GM12878 (cell line): ENCODE measurements at regions not wholly inside any gene's neighbourhood (a gene's known extent, or its start where the extent isn't known, plus 50 kb on each side); places are given as distances from the start of the nearest gene placed in this dataset.
A peak's percentile ranks its signal among the peaks of the same experiment; 100 is the strongest.

Source experiments
- ATAC-seq: fragments of 200-7000 bp; cut with Tn5 transposase; 3 replicates; pipeline ENCODE4 v1.9.1; 2020; ENCODE audit warnings: mild to moderate bottlenecking, moderate library complexity
- BruUV-seq: library from RNA; stranded (reverse); fragments of 400-500 nt; replicated peaks from 2 replicates; lab custom pipeline; 2021; lab: Mats Ljungman, UMichigan
- CTCF ChIA-PET: fragments of 300-600 bp; sonication (Branson Sonifier 250); formaldehyde crosslinking; extraction: SDS; loops from one replicate; lab custom pipeline; 2021; ENCODE audit warnings: inconsistent platforms; lab: Yijun Ruan, JAX
- POLR2A ChIA-PET: fragments of 350-600 bp; formaldehyde crosslinking; extraction: SDS; loops from one replicate; lab custom pipeline; 2021; ENCODE audit warnings: inconsistent platforms; lab: Charles Lee
- RAD21 ChIA-PET: fragments of 300-600 bp; sonication (Branson Sonifier 250); formaldehyde crosslinking; loops from one replicate; lab custom pipeline; 2023; ENCODE audit warnings: antibody characterized with exemption; ENCODE audit not compliant: unreplicated experiment; lab: Charles Lee
- SMC1A ChIA-PET: fragments of 300-600 bp; sonication (Branson Sonifier 250); formaldehyde crosslinking; loops from one replicate; lab custom pipeline; 2023; ENCODE audit not compliant: unreplicated experiment, uncharacterized antibody; lab: Charles Lee
- DNase-seq: peaks from one replicate; pipeline ENCODE4 v3.0.0-alpha.2; 2011; ENCODE audit warnings: low read depth, low spot score
- FAIRE-seq: peaks from 3 replicates; lab custom pipeline; 2011; peaks lifted over from hg19 to GRCh38; lab: Jason Lieb, UNC
- H2AFZ ChIP-seq: 2 replicates; pipeline ENCODE4 v1.6.0; 2011; ENCODE audit warnings: low read depth, low read length, control low read depth; ENCODE audit not compliant: control insufficient read depth
- H3K27ac ChIP-seq: 2 replicates; pipeline ENCODE4 v1.5.1; 2011; ENCODE audit warnings: control low read depth; ENCODE audit not compliant: control insufficient read depth, insufficient read depth
- H3K27me3 ChIP-seq, 2 experiments: replicated peaks in 1 of 2; 2 replicates each; pipeline versions ENCODE4 v1.6.0 to v1.6.1; 2011; ENCODE audit warnings: low read length in 1 of 2; ENCODE audit not compliant: control insufficient read depth in 2 of 2, insufficient read depth in 2 of 2
- H3K36me3 ChIP-seq, 2 experiments: 2 replicates each; pipeline ENCODE4 v1.5.1; 2011; ENCODE audit warnings: low read length in 1 of 2; ENCODE audit not compliant: control insufficient read depth in 2 of 2, insufficient read depth in 2 of 2
- H3K4me1 ChIP-seq: 2 replicates; pipeline ENCODE4 v1.6.1; 2011; ENCODE audit warnings: mild to moderate bottlenecking, low read length, moderate library complexity, mixed read lengths; ENCODE audit not compliant: control insufficient read depth, insufficient read depth
- H3K4me2 ChIP-seq: 2 replicates; pipeline ENCODE4 v1.6.0; 2011; ENCODE audit warnings: control low read depth; ENCODE audit not compliant: control insufficient read depth, insufficient read depth
- H3K4me3 ChIP-seq: fragments of 200-600 bp; sonication (generic); 2 replicates; pipeline ENCODE4 v1.5.1; 2016
- H3K79me2 ChIP-seq: 2 replicates; pipeline ENCODE4 v1.6.0; 2011; ENCODE audit warnings: low read length; ENCODE audit not compliant: control insufficient read depth, insufficient read depth
- H3K9ac ChIP-seq: 2 replicates; pipeline ENCODE4 v1.8.0; 2011; ENCODE audit warnings: low read length, control low read depth, mixed read lengths; ENCODE audit not compliant: control insufficient read depth, insufficient read depth
- H3K9me3 ChIP-seq: replicated peaks from 3 replicates; pipeline ENCODE4 v1.5.1; 2011; ENCODE audit warnings: mild to moderate bottlenecking, low read length; ENCODE audit not compliant: control insufficient read depth, insufficient read depth
- H4K20me1 ChIP-seq: 2 replicates; pipeline ENCODE4 v1.6.0; 2011; ENCODE audit not compliant: control insufficient read depth, insufficient read depth
- BCL3 ChIP-seq: IDR thresholded peaks from 2 replicates; pipeline ENCODE4 v1.6.1; 2011; ENCODE audit warnings: borderline replicate concordance, low read depth, mild to moderate bottlenecking, moderate library complexity, low read length; ENCODE audit not compliant: insufficient read depth, poor library complexity, severe bottlenecking
- CBX5 ChIP-seq: sonication (generic); IDR thresholded peaks from 2 replicates; pipeline ENCODE4 v1.6.1; 2016; ENCODE audit warnings: low read depth, moderate library complexity, mild to moderate bottlenecking, inconsistent platforms
- CEBPB ChIP-seq, 2 experiments: fragments of 150-350 bp in 1 of 2; IDR thresholded peaks; 2 replicates each; pipeline ENCODE4 v1.6.1; 2012 to 2014; ENCODE audit warnings: low read depth in 2 of 2, low read length in 2 of 2, borderline replicate concordance in 1 of 2, inconsistent platforms in 1 of 2
- CHD2 ChIP-seq: IDR thresholded peaks from 2 replicates; pipeline ENCODE4 v1.6.1; 2011; ENCODE audit warnings: low read depth, low read length, improper control_type of control experiment, borderline replicate concordance
- E2F4 ChIP-seq: IDR thresholded peaks from 2 replicates; pipeline ENCODE4 v1.6.1; 2012; ENCODE audit warnings: low read depth, low read length, improper control_type of control experiment
- EED ChIP-seq: sonication (generic); IDR thresholded peaks from 2 replicates; pipeline ENCODE4 v1.6.1; 2016; ENCODE audit warnings: antibody characterized with exemption, low read depth
- FOXM1 ChIP-seq: IDR thresholded peaks from 2 replicates; pipeline ENCODE4 v1.6.1; 2012; ENCODE audit warnings: low read depth, mild to moderate bottlenecking, inconsistent platforms, low read length, moderate library complexity
- SUZ12 ChIP-seq: fragments of 200-600 bp; sonication (generic); IDR thresholded peaks from one replicate; pipeline ENCODE4 v1.6.1; 2018; ENCODE audit warnings: antibody characterized with exemption, mild to moderate bottlenecking; ENCODE audit not compliant: unreplicated experiment
- YBX1 ChIP-seq: fragments of 450-650 bp; IDR thresholded peaks from 2 replicates; pipeline ENCODE4 v1.6.1; 2016; ENCODE audit warnings: antibody characterized with exemption
- WGBS: methylation state at CpG from one replicate; pipeline ENCODE4 v1.1.6; 2016; ENCODE audit warnings: low lambda C conversion rate; ENCODE audit not compliant: insufficient replicate concordance, insufficient coverage; ENCODE audit errors: missing lambda C conversion rate; 5-methylcytosine and 5-hydroxymethylcytosine counted together
- in situ Hi-C: fragments of 300-500 bp; cut with MboI; formaldehyde crosslinking; loops from 9 replicates; pipeline ENCODE4 v1.14.3; 2018; ENCODE audit warnings: mixed read lengths
- intact Hi-C: fragments of 100-400 bp; cut with micrococcal nuclease; formaldehyde crosslinking; loops from one replicate; pipeline ENCODE4 v1.14.2; 2022; ENCODE audit not compliant: unreplicated experiment

DNA sequence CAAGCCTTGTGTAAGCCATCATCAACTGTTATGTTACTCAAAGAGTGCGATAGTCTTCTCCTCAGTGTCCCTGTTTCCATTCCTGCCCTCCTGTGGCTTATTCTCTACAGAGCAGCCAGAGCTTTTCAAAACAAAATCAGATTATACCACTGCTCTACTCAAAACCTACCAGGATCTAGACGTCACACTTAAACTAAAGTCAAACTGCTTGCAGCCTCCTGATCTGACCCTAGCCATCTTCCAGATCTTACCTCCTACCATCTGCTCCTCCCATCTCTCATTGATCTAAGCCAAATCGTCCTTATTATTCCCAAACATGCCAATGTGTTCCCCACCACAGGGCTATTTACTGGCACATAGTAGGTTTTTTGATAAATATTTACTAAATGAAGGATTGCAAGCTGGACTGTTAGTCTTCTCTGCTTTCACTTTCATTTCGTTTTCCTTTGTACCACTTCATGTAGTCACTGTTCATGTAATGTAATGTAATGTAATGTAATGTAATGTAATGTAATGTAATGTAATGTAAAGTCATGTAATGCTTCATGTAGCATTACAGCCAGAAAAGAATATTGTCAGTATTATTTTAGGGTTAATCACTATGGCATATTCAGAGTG, 116.1 kb downstream of the GPR37 start:
- RAD21 ChIA-PET, result no interaction called here
- POLR2A ChIA-PET, result no interaction called here
- FAIRE-seq, result no peak
- H3K9ac ChIP-seq, result no peak overlapping the region
- peak; percentile 4 for DNase-seq
- BruUV-seq, result no TSS peak
- H3K4me2 ChIP-seq, result peak overlapping the region; percentile 84
- H2AFZ ChIP-seq, result peak overlapping the region; percentile 83
- ATAC-seq, result peak; percentile 61
- no peaks in the 10 kb centered on the region for H4K20me1 ChIP-seq
- no peaks in the 10 kb centered on the region for H3K36me3 ChIP-seq
- in situ Hi-C loops, result no loop called here
- intact Hi-C loops, result no loop called here
- no peaks in the 10 kb centered on the region for H3K4me1 ChIP-seq
- no peak overlapping the region for H3K27ac ChIP-seq
- no peaks in the 10 kb centered on the region for H3K9me3 ChIP-seq
- H3K27me3 ChIP-seq, result no peaks in the 10 kb centered on the region
- CTCF ChIA-PET, result no interaction called here
- no peak for TF ChIP-seq EED
- no peak for TF ChIP-seq CEBPB (IDR thresholded peaks at IDR 0.05; ENCODE audit: borderline replicate concordance in 1 of 2, low read depth in 2 of 2, low read length in 2 of 2)
- no peak for TF ChIP-seq YBX1
- no peak for TF ChIP-seq CBX5
- no peak for TF ChIP-seq CHD2
- no peak for TF ChIP-seq E2F4
- TF ChIP-seq BCL3, result no peak
- no peak for TF ChIP-seq FOXM1
- TF ChIP-seq SUZ12, result no peak
- TF ChIP-seq, all 136 proteins: peak for 0
- Histone ChIP-seq H3K79me2 (no peaks in the 10 kb centered on the region), H3K4me3 (peak overlapping the region; percentile 37; the same call in 1 of the 2 replicates)
- 26% methylated on average over 4 of the region's 4 CpGs for WGBS
- SMC1A ChIA-PET, result no interaction called here
